HEK293 (cell line): ENCODE measurements at regions not wholly inside any gene's neighbourhood (a gene's known extent, or its start where the extent isn't known, plus 50 kb on each side); places are given as distances from the start of the nearest gene placed in this dataset.

Source experiments
- CTCF ChIA-PET: fragments of 350-600 bp; formaldehyde crosslinking; extraction: SDS; loops from one replicate; lab custom pipeline; 2021; ENCODE audit warnings: antibody characterized with exemption; lab: Yijun Ruan, JAX
- POLR2A ChIA-PET: fragments of 300-600 bp; formaldehyde crosslinking; extraction: SDS; loops from one replicate; lab custom pipeline; 2020; ENCODE audit warnings: antibody characterized with exemption, inconsistent platforms; lab: Yijun Ruan, JAX
- H3K27ac ChIP-seq: fragments of 200-500 bp; sonication (Bioruptor generic); 2 replicates; pipeline ENCODE4 v1.5.1; 2014; ENCODE audit warnings: low read depth, low read length, control low read depth, inconsistent platforms; ENCODE audit errors: extremely low read depth
- H3K36me3 ChIP-seq, 2 experiments: fragments of 200-500 bp in 1 of 2; sonication (Bioruptor generic) in 1 of 2; 1 replicate in 1 of 2; 2 replicates in 1 of 2; pipeline ENCODE4 v1.5.1; 2014 to 2017; ENCODE audit warnings: inconsistent platforms in 2 of 2, low read length in 2 of 2; ENCODE audit not compliant: control insufficient read depth in 2 of 2, insufficient read depth in 1 of 2
- H3K4me1 ChIP-seq: fragments of 200-500 bp; sonication (Bioruptor generic); 2 replicates; pipeline ENCODE4 v1.5.1; 2014; ENCODE audit warnings: mild to moderate bottlenecking, low read length, inconsistent platforms; ENCODE audit not compliant: control insufficient read depth, insufficient read depth
- H3K4me3 ChIP-seq: 2 replicates; pipeline ENCODE4 v1.5.1; 2011; ENCODE audit warnings: low read depth, mild to moderate bottlenecking, control low read depth, low read length, moderate library complexity
- H3K9me3 ChIP-seq: fragments of 200-500 bp; sonication (Bioruptor generic); 2 replicates; pipeline ENCODE4 v1.5.1; 2014; ENCODE audit warnings: low read depth, low read length, inconsistent platforms; ENCODE audit not compliant: control insufficient read depth, insufficient read depth
- BCL6B ChIP-seq: fragments of 450-650 bp; formaldehyde crosslinking; IDR thresholded peaks from 2 replicates; pipeline ENCODE4 v1.5.1; 2017; ENCODE audit warnings: missing biosample characterization, missing genetic modification characterization
- GLI2 ChIP-seq: fragments of 450-650 bp; formaldehyde crosslinking; IDR thresholded peaks from 2 replicates; pipeline ENCODE4; 2017; ENCODE audit warnings: missing biosample characterization, missing genetic modification characterization, low read depth, borderline replicate concordance
- PRDM4 ChIP-seq: fragments of 450-650 bp; formaldehyde crosslinking; IDR thresholded peaks from 2 replicates; pipeline ENCODE4 v1.5.1; 2017; ENCODE audit warnings: missing biosample characterization, missing genetic modification characterization
- RBAK ChIP-seq: fragments of 450-650 bp; formaldehyde crosslinking; IDR thresholded peaks from 2 replicates; pipeline ENCODE4 v1.5.1; 2016; ENCODE audit warnings: missing biosample characterization, missing genetic modification characterization
- REST ChIP-seq: fragments of 450-650 bp; formaldehyde crosslinking; IDR thresholded peaks from 2 replicates; pipeline ENCODE4 v1.5.1; 2016; ENCODE audit warnings: missing biosample characterization, missing genetic modification characterization
- WT1 ChIP-seq: fragments of 450-650 bp; formaldehyde crosslinking; IDR thresholded peaks from 2 replicates; pipeline ENCODE4 v1.5.1; 2016; ENCODE audit warnings: missing biosample characterization, missing genetic modification characterization
- ZFP41 ChIP-seq: fragments of 450-650 bp; formaldehyde crosslinking; IDR thresholded peaks from 2 replicates; pipeline ENCODE4 v1.5.1; 2016; ENCODE audit warnings: missing biosample characterization, missing genetic modification characterization, borderline replicate concordance
- ZNF521 ChIP-seq: fragments of 450-650 bp; formaldehyde crosslinking; IDR thresholded peaks from 2 replicates; pipeline ENCODE4 v1.5.1; 2017; ENCODE audit warnings: missing biosample characterization, mild to moderate bottlenecking, missing genetic modification characterization
- ZNF558 ChIP-seq: fragments of 450-650 bp; formaldehyde crosslinking; IDR thresholded peaks from 2 replicates; pipeline ENCODE4 v1.5.1; 2016; ENCODE audit warnings: missing biosample characterization, missing genetic modification characterization
- ZNF561 ChIP-seq: fragments of 450-650 bp; IDR thresholded peaks from 2 replicates; pipeline ENCODE4 v1.5.1; 2018; ENCODE audit warnings: missing biosample characterization, missing genetic modification characterization, borderline replicate concordance
- ZNF623 ChIP-seq: fragments of 450-650 bp; formaldehyde crosslinking; IDR thresholded peaks from 2 replicates; pipeline ENCODE4 v1.5.1; 2016; ENCODE audit warnings: missing biosample characterization, missing genetic modification characterization
- ZNF776 ChIP-seq: fragments of 450-650 bp; formaldehyde crosslinking; IDR thresholded peaks from 2 replicates; pipeline ENCODE4 v1.5.0; 2017; ENCODE audit warnings: missing biosample characterization, missing genetic modification characterization, borderline replicate concordance
- ZNF777 ChIP-seq: fragments of 450-650 bp; formaldehyde crosslinking; IDR thresholded peaks from 2 replicates; pipeline ENCODE4 v1.5.1; 2017; ENCODE audit warnings: missing biosample characterization, missing genetic modification characterization, borderline replicate concordance
- TF ChIP-seq, protein P1 (sequence below): fragments of 450-650 bp; formaldehyde crosslinking; IDR thresholded peaks from 2 replicates; pipeline ENCODE4 v1.5.1; 2017; ENCODE audit warnings: missing biosample characterization, missing genetic modification characterization
- TF ChIP-seq, protein P2 (sequence below): fragments of 450-650 bp; formaldehyde crosslinking; IDR thresholded peaks from 2 replicates; pipeline ENCODE4 v1.5.1; 2016; ENCODE audit warnings: missing biosample characterization, missing genetic modification characterization, borderline replicate concordance

DNA sequence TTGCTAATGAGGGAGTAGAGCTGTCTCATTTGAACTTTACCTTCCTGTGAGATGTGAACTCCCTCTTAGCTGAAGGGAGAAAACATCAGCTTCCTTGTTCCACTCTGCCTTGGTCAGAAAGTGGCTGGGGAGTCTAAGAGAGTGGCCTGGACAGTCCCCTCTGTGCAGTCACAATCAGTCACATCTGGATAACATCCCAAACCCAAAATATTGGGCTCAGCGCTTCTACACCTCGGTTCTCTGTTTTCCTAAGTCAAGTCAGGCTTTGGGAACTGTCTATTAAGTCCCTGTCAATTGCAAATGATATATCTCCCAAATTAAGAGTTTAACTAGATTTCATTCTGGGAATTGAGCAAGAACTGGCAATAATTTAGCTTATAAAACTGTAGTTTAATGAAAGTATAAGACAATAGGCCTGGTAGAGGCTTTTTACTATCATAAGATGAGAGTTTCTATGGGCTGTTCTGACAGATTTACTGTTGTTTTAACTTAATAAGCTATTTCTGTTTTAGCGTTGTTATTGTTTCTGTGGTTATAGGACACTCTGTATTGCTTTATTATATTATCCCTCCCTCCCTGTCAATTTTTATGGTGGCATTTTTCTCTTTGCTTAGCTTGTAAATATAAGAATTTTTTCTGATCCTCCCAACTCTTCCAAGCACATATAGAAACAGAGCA lies 135.1 kb upstream of the LHCGR start:
- ChIA-PET CTCF (interaction anchor here (0.7 to 1.0 kb wide), 2 partner anchors 9 to 895 kb away, joined by 3 to 4 read pairs; no protein-coding TSS in a partner anchor), POLR2A (no interaction called here)
- H3K4me1 ChIP-seq: no peaks in the 10 kb centered on the region
- no peaks in the 10 kb centered on the region for H3K9me3 ChIP-seq
- no peak overlapping the region for H3K27ac ChIP-seq
- H3K36me3 ChIP-seq: no peaks in the 10 kb centered on the region
- no peak for TF ChIP-seq ZFP41 (tag by site-specific recombination)
- TF ChIP-seq, protein P1, sequence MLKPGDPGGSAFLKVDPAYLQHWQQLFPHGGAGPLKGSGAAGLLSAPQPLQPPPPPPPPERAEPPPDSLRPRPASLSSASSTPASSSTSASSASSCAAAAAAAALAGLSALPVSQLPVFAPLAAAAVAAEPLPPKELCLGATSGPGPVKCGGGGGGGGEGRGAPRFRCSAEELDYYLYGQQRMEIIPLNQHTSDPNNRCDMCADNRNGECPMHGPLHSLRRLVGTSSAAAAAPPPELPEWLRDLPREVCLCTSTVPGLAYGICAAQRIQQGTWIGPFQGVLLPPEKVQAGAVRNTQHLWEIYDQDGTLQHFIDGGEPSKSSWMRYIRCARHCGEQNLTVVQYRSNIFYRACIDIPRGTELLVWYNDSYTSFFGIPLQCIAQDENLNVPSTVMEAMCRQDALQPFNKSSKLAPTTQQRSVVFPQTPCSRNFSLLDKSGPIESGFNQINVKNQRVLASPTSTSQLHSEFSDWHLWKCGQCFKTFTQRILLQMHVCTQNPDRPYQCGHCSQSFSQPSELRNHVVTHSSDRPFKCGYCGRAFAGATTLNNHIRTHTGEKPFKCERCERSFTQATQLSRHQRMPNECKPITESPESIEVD: peak; percentile 32; the same call in 1 of the 2 replicates
- TF ChIP-seq, all 188 proteins: peak for 1
- no peak overlapping the region for H3K4me3 ChIP-seq

DNA sequence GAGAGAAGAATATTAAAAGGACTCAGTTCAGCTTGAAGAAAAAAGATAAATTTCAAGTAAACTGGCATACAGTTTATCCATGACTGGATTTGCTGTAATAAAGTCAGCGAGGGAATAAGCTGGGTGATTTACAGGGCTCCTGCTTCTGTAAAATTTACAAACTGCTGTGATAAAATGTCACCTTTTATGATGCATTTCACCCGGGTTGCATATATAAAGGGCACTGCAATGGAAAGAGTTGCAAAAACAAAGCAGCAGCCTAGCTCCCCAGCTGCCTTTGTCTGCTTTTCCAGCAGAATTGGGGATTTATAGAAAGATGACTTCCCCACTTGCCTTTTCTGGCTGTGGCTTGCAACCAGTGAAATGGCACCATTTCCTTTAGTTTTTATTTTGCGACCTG lies 132.5 kb upstream of the LHCGR start:
- Histone ChIP-seq H3K4me3 (no peak overlapping the region), H3K27ac (no peak overlapping the region), H3K4me1 (no peaks in the 10 kb centered on the region), H3K36me3 (no peaks in the 10 kb centered on the region), H3K9me3 (no peaks in the 10 kb centered on the region)
- TF ChIP-seq ZNF777 (tag by site-specific recombination) (no peak), ZNF558 (no peak), PRDM4 (tag by site-specific recombination) (no peak), BCL6B (tag by site-specific recombination) (no peak)
- TF ChIP-seq, protein P1: 0 out of 2 replicates have a peak, but pooled peaks have one; percentile 29
- ChIA-PET POLR2A (no interaction called here), CTCF (no interaction called here)

DNA sequence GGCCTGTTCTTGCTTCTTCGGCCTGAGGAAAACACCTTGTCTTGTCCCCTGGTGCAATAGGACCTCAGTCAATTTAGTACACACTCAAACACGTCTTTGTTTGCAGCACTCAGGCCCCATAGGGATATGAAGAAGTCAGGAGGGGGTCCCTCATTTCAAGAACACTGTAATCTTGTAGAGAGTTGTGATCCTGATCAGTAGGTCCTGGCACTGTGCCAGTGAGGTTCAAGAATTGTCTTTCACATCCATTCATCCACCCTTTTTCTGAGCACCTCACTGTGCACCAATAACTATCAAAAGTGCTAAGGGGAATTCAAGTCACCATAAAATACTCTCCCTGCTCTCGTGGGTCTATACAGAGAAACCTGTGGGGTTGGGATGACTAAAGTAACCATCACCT lies 131.4 kb upstream of the LHCGR start:
- Histone ChIP-seq H3K36me3 (no peaks in the 10 kb centered on the region), H3K4me3 (no peak overlapping the region), H3K4me1 (peaks cover 8% of the 10 kb centered on the region), H3K9me3 (no peaks in the 10 kb centered on the region), H3K27ac (no peak overlapping the region)
- CTCF ChIA-PET: no interaction called here
- POLR2A ChIA-PET: no interaction called here
- no peak for TF ChIP-seq GLI2
- TF ChIP-seq ZNF561 (tag by site-specific recombination): no peak
- TF ChIP-seq ZNF521: no peak
- no peak for TF ChIP-seq ZNF623
- no peak for TF ChIP-seq ZNF776
- TF ChIP-seq RBAK (tag by site-specific recombination): no peak
- TF ChIP-seq REST (tag by site-specific recombination): no peak
- TF ChIP-seq, protein P2, sequence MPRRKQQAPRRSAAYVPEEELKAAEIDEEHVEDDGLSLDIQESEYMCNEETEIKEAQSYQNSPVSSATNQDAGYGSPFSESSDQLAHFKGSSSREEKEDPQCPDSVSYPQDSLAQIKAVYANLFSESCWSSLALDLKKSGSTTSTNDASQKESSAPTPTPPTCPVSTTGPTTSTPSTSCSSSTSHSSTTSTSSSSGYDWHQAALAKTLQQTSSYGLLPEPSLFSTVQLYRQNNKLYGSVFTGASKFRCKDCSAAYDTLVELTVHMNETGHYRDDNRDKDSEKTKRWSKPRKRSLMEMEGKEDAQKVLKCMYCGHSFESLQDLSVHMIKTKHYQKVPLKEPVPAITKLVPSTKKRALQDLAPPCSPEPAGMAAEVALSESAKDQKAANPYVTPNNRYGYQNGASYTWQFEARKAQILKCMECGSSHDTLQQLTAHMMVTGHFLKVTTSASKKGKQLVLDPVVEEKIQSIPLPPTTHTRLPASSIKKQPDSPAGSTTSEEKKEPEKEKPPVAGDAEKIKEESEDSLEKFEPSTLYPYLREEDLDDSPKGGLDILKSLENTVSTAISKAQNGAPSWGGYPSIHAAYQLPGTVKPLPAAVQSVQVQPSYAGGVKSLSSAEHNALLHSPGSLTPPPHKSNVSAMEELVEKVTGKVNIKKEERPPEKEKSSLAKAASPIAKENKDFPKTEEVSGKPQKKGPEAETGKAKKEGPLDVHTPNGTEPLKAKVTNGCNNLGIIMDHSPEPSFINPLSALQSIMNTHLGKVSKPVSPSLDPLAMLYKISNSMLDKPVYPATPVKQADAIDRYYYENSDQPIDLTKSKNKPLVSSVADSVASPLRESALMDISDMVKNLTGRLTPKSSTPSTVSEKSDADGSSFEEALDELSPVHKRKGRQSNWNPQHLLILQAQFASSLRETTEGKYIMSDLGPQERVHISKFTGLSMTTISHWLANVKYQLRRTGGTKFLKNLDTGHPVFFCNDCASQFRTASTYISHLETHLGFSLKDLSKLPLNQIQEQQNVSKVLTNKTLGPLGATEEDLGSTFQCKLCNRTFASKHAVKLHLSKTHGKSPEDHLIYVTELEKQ (tag by site-specific recombination): no peak
- no peak for TF ChIP-seq WT1
